IMR-90 (cell line): ENCODE measurements at regions not wholly inside any gene's neighbourhood (a gene's known extent, or its start where the extent isn't known, plus 50 kb on each side); places are given as distances from the start of the nearest gene placed in this dataset.

Source experiments
- CTCF ChIP-seq: conservative IDR thresholded peaks from 2 replicates; pipeline ENCODE4 v1.5.1; 2012; ENCODE audit warnings: mild to moderate bottlenecking, low read depth, low read length, improper control_type of control experiment
- USF2 ChIP-seq: fragments of 150-350 bp; IDR thresholded peaks from 2 replicates; pipeline ENCODE4 v1.6.1; 2017; ENCODE audit warnings: mild to moderate bottlenecking, antibody characterized with exemption, low read length, low read depth

GRCh38 chr18:28757466-28758008 lies 580.6 kb upstream of the CDH2 start:
- TF ChIP-seq CTCF, result no peak
- TF ChIP-seq USF2, result no peak
